ENCODE measurements at regions not wholly inside any gene's neighbourhood (a gene's known extent, or its start where the extent isn't known, plus 50 kb on each side); places are given as distances from the start of the nearest gene placed in this dataset.

GRCh38 chr13:22447132-22447886, 733.5 kb upstream of the SGCG start:
- TF ChIP-seq, protein P1, sequence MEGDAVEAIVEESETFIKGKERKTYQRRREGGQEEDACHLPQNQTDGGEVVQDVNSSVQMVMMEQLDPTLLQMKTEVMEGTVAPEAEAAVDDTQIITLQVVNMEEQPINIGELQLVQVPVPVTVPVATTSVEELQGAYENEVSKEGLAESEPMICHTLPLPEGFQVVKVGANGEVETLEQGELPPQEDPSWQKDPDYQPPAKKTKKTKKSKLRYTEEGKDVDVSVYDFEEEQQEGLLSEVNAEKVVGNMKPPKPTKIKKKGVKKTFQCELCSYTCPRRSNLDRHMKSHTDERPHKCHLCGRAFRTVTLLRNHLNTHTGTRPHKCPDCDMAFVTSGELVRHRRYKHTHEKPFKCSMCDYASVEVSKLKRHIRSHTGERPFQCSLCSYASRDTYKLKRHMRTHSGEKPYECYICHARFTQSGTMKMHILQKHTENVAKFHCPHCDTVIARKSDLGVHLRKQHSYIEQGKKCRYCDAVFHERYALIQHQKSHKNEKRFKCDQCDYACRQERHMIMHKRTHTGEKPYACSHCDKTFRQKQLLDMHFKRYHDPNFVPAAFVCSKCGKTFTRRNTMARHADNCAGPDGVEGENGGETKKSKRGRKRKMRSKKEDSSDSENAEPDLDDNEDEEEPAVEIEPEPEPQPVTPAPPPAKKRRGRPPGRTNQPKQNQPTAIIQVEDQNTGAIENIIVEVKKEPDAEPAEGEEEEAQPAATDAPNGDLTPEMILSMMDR (IDR thresholded peaks at IDR 0.05): no peak
- TF ChIP-seq POLR2A (IDR thresholded peaks at IDR 0.05): no peak

Data from testis (tissue), 2 donors.